Parathyroid adenoma (tissue), 2 donors: ENCODE measurements at regions not wholly inside any gene's neighbourhood (a gene's known extent, or its start where the extent isn't known, plus 50 kb on each side); places are given as distances from the start of the nearest gene placed in this dataset.

ENCODE experiments used
- H2AFZ ChIP-seq: fragments of 300-600 bp; sonication (generic); one replicate; pipeline ENCODE4 v1.7.0; 2017; ENCODE audit warnings: antibody characterized with exemption, mild to moderate bottlenecking
- H3K27ac ChIP-seq: fragments of 300-600 bp; sonication (generic); one replicate; pipeline ENCODE4 v1.7.0; 2017
- H3K27me3 ChIP-seq: fragments of 300-600 bp; sonication (generic); one replicate; pipeline ENCODE4 v1.7.0; 2017; ENCODE audit warnings: low read length; ENCODE audit not compliant: control insufficient read depth, insufficient read depth
- H3K36me3 ChIP-seq: fragments of 300-600 bp; sonication (generic); one replicate; pipeline ENCODE4 v1.7.0; 2017; ENCODE audit warnings: low read length; ENCODE audit not compliant: control insufficient read depth, insufficient read depth
- H3K4me1 ChIP-seq: fragments of 300-600 bp; sonication (generic); one replicate; pipeline ENCODE4 v1.7.0; 2017; ENCODE audit warnings: control low read depth
- H3K4me2 ChIP-seq: fragments of 300-600 bp; sonication (generic); one replicate; pipeline ENCODE4 v1.7.0; 2017; ENCODE audit warnings: low read length
- H3K4me3 ChIP-seq: fragments of 300-600 bp; sonication (generic); one replicate; pipeline ENCODE4 v1.7.0; 2017; ENCODE audit warnings: low read depth, low read length
- H3K79me2 ChIP-seq: fragments of 300-600 bp; sonication (generic); one replicate; pipeline ENCODE4 v1.7.0; 2017; ENCODE audit warnings: control low read depth
- H3K9ac ChIP-seq: fragments of 300-600 bp; sonication (generic); one replicate; pipeline ENCODE4 v1.7.0; 2017; ENCODE audit warnings: mild to moderate bottlenecking
- H3K9me3 ChIP-seq: fragments of 300-600 bp; sonication (generic); one replicate; pipeline ENCODE4 v1.7.0; 2017; ENCODE audit warnings: low read length; ENCODE audit not compliant: control insufficient read depth
- CTCF ChIP-seq: fragments of 300-600 bp; sonication (generic); IDR thresholded peaks from one replicate; pipeline ENCODE4 v1.7.0; 2017; ENCODE audit warnings: antibody characterized with exemption, mild to moderate bottlenecking
- donor health status: primary hyperparathyroidism.

GRCh38 chr18:32583431-32583830 lies 112.7 kb upstream of the GAREM1 start:
- H3K27ac ChIP-seq = no peak overlapping the region
- no peak overlapping the region for H2AFZ ChIP-seq
- H3K36me3 ChIP-seq = no peaks in the 10 kb centered on the region
- H3K4me2 ChIP-seq = no peak overlapping the region
- H3K4me3 ChIP-seq = no peak overlapping the region
- no peaks in the 10 kb centered on the region for H3K4me1 ChIP-seq
- H3K9ac ChIP-seq = no peak overlapping the region
- no peaks in the 10 kb centered on the region for H3K9me3 ChIP-seq
- TF ChIP-seq CTCF = no peak
- H3K27me3 ChIP-seq = no peaks in the 10 kb centered on the region
- H3K79me2 ChIP-seq = no peaks in the 10 kb centered on the region

DNA sequence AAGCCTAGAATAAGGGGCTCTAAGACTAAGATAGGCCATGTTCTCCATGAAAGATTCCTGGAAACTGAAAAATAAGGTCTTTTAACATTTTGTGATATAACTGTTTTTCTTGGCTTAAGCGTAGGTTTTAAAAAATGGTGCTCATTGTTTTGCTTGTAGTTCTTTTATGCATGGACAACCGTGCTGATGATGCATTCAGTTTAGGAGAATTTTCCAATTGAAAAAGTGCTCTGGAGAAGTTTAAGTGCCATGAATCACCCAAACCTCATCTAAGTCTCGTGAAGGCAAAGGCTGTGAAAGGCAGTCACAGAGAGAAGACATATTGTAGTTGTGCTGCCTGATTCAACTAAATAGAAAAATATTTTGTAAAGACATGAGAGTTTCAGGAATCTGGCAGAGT lies 111.8 kb upstream of the GAREM1 start:
- Histone ChIP-seq H3K27ac (no peak overlapping the region), H3K36me3 (no peaks in the 10 kb centered on the region), H2AFZ (no peak overlapping the region), H3K4me1 (no peaks in the 10 kb centered on the region), H3K79me2 (no peaks in the 10 kb centered on the region), H3K9me3 (no peaks in the 10 kb centered on the region), H3K27me3 (no peaks in the 10 kb centered on the region), H3K4me2 (no peak overlapping the region), H3K9ac (no peak overlapping the region), H3K4me3 (no peak overlapping the region)
- no peak for TF ChIP-seq CTCF

GRCh38 chr18:32577561-32577960 lies 106.9 kb upstream of the GAREM1 start:
- no peak overlapping the region for H3K4me3 ChIP-seq
- no peak overlapping the region for H2AFZ ChIP-seq
- H3K9ac ChIP-seq = no peak overlapping the region
- no peak for TF ChIP-seq CTCF
- no peaks in the 10 kb centered on the region for H3K36me3 ChIP-seq
- H3K4me1 ChIP-seq = no peaks in the 10 kb centered on the region
- no peaks in the 10 kb centered on the region for H3K79me2 ChIP-seq
- H3K27me3 ChIP-seq = no peaks in the 10 kb centered on the region
- H3K27ac ChIP-seq = no peak overlapping the region
- no peaks in the 10 kb centered on the region for H3K9me3 ChIP-seq
- H3K4me2 ChIP-seq = no peak overlapping the region

- Histone ChIP-seq H3K9ac (no peak overlapping the region), H3K27ac (no peak overlapping the region), H3K9me3 (no peaks in the 10 kb centered on the region), H3K4me1 (no peaks in the 10 kb centered on the region), H3K4me3 (no peak overlapping the region), H3K27me3 (no peaks in the 10 kb centered on the region), H2AFZ (peak overlapping the region; percentile 66), H3K36me3 (no peaks in the 10 kb centered on the region), H3K4me2 (peak overlapping the region; percentile 37), H3K79me2 (no peaks in the 10 kb centered on the region)
- TF ChIP-seq CTCF = peak; percentile 73
Measured at GRCh38 chr18:32576296-32576916, 105.7 kb upstream of the GAREM1 start.

- no peak overlapping the region for H3K27ac ChIP-seq
- no peaks in the 10 kb centered on the region for H3K36me3 ChIP-seq
- H3K27me3 ChIP-seq = no peaks in the 10 kb centered on the region
- TF ChIP-seq CTCF = no peak
- no peak overlapping the region for H3K4me2 ChIP-seq
- no peak overlapping the region for H2AFZ ChIP-seq
- H3K9me3 ChIP-seq = no peaks in the 10 kb centered on the region
- no peak overlapping the region for H3K4me3 ChIP-seq
- no peaks in the 10 kb centered on the region for H3K4me1 ChIP-seq
- no peak overlapping the region for H3K9ac ChIP-seq
- no peaks in the 10 kb centered on the region for H3K79me2 ChIP-seq
Measured at GRCh38 chr18:32566960-32567359, 96.3 kb upstream of the GAREM1 start.
